ENCODE measurements at regions not wholly inside any gene's neighbourhood (a gene's known extent, or its start where the extent isn't known, plus 50 kb on each side); places are given as distances from the start of the nearest gene placed in this dataset.

GRCh38 chr2:228866044-228866443, 405.0 kb downstream of the PID1 start:
- TF ChIP-seq CTCF (conservative IDR thresholded peaks at IDR 0.05), result no peak
- TF ChIP-seq ZFX (IDR thresholded peaks at IDR 0.05), result no peak

Data from C4-2B (cell line).